GM19372 (cell line): ENCODE measurements at regions not wholly inside any gene's neighbourhood (a gene's known extent, or its start where the extent isn't known, plus 50 kb on each side); places are given as distances from the start of the nearest gene placed in this dataset.

Experiments used
- ATAC-seq: cut with Tn5 transposase; IDR thresholded peaks from one replicate; pipeline ENCODE4 v1.9.1; 2021; ENCODE audit warnings: mild to moderate bottlenecking, low read depth, moderate library complexity; ENCODE audit not compliant: unreplicated experiment

- ATAC-seq: no peak
Measured at GRCh38 chr10:112078003-112078402, 105.6 kb downstream of the GPAM start.

- ATAC-seq: no peak
Measured at GRCh38 chr10:112080231-112080630, 103.3 kb downstream of the GPAM start.

- no peak for ATAC-seq
Measured at GRCh38 chr10:112082120-112082519, 101.4 kb downstream of the GPAM start.

DNA sequence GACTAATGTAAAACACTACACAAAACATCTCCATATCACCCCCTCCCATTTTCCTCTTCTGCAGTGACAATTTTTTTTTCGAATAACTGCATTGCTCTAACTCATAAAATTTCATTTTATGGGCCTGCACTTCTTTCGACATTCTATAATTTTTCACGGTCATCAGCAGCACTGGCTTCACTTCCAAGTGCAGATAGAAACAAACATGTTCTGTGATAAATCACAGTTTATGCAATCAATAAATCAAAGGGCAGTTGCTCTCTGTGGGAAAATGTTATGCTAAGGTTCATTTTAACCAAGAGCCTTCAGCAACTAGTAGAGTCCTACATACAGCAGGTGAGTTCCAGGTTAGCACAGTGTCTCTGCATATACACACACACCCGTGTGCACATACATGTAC lies 100.1 kb downstream of the GPAM start:
- ATAC-seq: no peak

- ATAC-seq: no peak
Measured at GRCh38 chr10:112087953-112088456, 95.6 kb downstream of the GPAM start.

GRCh38 chr10:112091703-112092102 lies 91.9 kb downstream of the GPAM start:
- no peak for ATAC-seq

GRCh38 chr10:112092519-112092918 lies 91.0 kb downstream of the GPAM start:
- no peak for ATAC-seq

DNA sequence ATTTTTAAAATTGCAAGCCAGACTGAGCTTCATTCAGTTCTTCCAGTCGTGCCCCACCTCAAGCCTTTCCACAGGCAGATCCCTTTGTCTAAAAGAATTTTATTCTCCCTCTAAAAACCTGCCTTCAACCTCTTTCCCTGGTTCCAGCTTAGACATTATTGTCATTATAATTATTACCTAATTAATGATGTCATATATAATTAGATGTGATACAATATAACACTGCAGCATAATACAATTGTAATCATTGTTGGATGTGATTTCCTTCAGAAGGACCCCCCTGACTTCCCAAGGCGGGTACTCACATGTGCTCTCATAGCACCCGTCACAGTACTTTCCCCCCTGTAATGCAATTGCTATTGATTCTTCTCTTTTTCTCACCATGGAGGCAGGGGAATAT lies 88.6 kb downstream of the GPAM start:
- no peak for ATAC-seq

DNA sequence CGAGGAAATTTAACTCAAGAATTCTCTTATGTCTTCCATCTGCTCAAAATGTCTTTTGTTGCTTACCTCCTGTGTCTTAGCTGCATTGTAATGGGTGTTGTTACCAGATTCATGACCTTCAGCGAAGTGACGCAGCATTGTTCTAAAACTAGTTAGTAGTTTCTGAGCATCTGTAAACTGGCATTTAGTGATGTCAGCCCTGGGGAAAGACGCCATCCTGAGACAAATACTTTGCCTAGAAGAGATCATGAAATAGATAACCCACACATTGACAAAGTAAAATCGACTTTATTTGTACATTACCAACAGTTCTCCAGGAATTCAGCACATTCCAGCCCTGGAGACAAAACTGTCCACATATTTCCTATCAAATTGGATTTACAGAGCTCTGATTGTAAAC lies 87.8 kb downstream of the GPAM start:
- no peak for ATAC-seq

DNA sequence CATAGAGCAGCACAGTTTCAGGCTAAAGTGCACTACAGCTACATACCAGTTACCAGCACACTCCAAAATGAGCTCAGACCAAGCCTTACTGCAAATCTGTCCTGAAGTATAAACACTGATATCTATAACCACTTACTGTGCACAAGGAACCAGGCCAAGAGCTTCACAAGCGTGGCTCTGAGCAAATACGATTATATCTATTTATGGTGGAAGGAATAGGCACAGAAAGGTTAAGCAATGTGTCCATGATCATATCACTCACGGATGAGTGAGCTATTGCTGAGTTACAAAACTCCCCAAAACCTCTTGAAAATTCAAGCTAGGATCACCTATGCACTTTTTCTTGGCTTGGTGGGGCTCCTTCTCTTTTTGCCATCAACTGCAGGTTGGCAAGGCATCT lies 84.9 kb downstream of the GPAM start:
- ATAC-seq: no peak
